LNCaP clone FGC (cell line): ENCODE measurements at regions not wholly inside any gene's neighbourhood (a gene's known extent, or its start where the extent isn't known, plus 50 kb on each side); places are given as distances from the start of the nearest gene placed in this dataset.

ENCODE experiments used
- DNase-seq: peaks from one replicate; pipeline ENCODE4 v3.0.0-alpha.2; 2011; ENCODE audit warnings: low read depth
- H3K4me3 ChIP-seq: 2 replicates; pipeline ENCODE4 v1.5.1; 2011; ENCODE audit warnings: mild to moderate bottlenecking, low read depth, low read length, control low read depth
- TF ChIP-seq, protein P1 (sequence below): IDR thresholded peaks from 2 replicates; pipeline ENCODE4 v1.5.1; 2012; ENCODE audit warnings: mild to moderate bottlenecking; ENCODE audit not compliant: control insufficient read depth, insufficient read depth; ENCODE audit errors: extremely low read depth

DNA sequence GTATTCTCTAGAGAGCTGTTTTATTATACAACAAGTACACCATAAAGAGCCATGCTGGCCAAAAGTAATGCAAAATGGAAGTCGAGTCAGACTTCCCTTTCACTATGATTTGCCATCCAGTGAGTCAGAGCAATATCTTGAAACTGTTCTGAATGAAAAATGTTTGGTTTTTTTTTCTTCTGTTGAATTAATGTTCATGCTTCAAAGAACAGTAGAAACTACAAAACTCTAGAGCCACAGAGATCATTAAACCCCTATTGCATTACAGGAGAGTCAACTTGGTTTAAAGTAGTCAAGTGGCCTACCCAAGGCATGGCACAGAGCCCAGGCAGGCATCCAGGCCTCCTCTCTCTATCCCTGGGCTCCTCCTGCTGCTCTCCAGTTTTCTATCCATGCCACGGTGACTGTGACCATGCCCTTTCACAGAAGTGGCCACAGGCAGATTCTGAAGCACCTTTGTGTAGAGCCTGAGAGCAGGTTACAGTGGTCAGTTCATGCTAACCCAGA lies 358.9 kb downstream of the DEPDC1B start:
- H3K4me3 ChIP-seq = no peak overlapping the region
- DNase-seq = no peak
- TF ChIP-seq, protein P1, sequence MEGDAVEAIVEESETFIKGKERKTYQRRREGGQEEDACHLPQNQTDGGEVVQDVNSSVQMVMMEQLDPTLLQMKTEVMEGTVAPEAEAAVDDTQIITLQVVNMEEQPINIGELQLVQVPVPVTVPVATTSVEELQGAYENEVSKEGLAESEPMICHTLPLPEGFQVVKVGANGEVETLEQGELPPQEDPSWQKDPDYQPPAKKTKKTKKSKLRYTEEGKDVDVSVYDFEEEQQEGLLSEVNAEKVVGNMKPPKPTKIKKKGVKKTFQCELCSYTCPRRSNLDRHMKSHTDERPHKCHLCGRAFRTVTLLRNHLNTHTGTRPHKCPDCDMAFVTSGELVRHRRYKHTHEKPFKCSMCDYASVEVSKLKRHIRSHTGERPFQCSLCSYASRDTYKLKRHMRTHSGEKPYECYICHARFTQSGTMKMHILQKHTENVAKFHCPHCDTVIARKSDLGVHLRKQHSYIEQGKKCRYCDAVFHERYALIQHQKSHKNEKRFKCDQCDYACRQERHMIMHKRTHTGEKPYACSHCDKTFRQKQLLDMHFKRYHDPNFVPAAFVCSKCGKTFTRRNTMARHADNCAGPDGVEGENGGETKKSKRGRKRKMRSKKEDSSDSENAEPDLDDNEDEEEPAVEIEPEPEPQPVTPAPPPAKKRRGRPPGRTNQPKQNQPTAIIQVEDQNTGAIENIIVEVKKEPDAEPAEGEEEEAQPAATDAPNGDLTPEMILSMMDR = 0 out of 2 replicates have a peak, but pooled peaks have one; percentile 6

DNA sequence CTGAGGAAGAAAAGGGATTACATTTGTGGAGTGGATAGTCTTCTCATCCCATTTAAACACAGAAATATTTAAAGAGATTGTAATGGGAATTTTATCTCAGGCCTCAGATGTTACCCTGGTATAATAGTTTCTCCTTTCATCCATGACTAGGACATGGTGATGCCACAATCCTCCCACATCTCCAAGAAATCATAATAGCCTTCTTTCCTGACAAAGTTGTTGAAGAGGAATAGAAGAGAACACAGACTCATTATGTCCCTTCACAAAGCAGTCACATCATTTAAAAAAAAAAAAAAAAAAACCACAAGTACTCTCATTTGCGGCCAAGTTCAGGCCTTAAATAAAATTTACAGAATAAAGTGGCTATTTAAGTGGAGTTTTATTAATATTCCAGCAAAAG lies 359.6 kb downstream of the DEPDC1B start:
- TF ChIP-seq, protein P1 = no peak
- DNase-seq = no peak
- no peak overlapping the region for H3K4me3 ChIP-seq

DNA sequence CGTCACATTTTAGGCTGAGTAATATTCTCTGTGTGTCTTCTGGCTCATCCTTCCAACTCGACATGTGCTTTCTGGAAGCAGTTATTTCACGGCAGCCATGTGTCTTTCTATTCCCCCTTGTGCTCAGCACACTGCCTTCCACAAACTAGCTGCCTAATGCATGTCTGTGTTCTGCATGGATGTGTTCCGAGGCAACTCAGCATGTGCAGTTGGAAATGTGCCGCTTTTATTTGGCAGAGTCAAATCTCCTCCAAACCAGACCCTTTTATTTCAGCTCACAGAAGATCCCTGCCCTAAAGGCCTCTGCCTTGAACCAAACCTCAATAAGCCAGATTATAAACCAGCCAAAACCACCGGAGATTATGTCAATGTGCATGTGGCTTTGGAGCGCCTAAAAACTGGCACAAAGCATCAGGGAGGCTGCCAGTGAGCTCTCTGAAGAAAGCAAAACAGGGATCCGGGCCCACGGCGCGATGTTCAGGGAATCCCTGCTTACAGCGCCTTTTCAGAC lies 360.2 kb downstream of the DEPDC1B start:
- DNase-seq = no peak

DNA sequence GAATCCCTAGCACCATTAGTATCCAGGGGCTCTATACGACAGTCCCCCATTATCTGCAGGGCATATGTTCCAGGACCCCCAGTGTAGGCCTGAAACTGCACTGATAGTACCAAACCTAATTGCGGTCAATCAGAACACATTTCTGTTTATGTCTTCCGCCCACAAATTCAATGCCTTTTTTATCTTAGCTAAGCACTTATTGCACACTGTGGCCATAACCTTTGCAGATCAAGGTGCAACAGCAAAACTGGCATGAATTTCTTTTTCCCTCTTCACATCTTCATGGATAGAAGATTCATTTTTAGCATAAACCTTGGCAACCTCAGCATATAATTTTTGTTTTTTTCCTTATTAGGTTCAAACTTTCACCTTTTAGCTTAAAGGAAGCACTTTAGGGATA lies 361.1 kb downstream of the DEPDC1B start:
- no peak overlapping the region for H3K4me3 ChIP-seq
- DNase-seq = no peak
- TF ChIP-seq, protein P1 = no peak

More for the DNA sequence above, 360.2 kb downstream of the DEPDC1B start:
- no peak overlapping the region for H3K4me3 ChIP-seq
- TF ChIP-seq, protein P1 = no peak

DNA sequence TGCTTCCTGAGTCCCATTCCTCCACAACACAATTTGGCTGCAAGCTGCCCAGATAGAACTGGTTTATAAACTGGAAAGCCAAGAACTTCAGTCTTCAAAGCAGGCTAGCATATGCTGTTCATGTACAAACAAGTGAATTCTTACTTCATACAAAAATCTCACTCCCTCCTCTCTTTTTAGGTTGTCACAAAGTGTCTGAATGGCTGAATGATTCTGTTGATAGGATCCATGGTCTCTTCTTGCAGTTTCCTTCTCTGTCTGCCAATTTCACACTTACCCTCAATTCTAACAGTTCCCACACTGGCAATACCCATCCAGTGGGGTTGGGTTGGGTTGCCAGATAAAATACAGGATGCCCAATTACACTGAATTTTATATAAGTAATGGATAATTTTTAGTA lies 363.5 kb downstream of the DEPDC1B start:
- TF ChIP-seq, protein P1 = no peak
- DNase-seq = no peak
- no peak overlapping the region for H3K4me3 ChIP-seq

DNA sequence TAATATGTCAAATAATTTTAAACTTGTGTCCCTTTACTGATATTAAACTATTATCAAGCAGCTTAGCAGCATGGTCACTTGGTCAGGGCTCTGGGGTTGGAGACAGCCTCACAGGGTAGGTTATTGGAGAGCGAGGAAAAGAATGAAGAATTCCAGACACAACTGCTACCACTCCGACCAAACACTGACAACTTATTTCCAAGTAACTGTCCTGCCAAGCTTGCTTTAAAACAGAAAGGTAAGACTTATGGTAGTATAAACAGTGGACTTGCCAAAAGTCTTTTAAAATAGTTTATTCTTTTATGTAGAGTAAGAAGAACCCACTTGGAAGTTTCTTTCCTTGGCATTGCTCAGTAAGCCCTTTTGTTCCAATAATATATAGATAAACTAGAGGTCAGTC lies 364.1 kb downstream of the DEPDC1B start:
- DNase-seq = no peak
- no peak overlapping the region for H3K4me3 ChIP-seq
- TF ChIP-seq, protein P1 = no peak

DNA sequence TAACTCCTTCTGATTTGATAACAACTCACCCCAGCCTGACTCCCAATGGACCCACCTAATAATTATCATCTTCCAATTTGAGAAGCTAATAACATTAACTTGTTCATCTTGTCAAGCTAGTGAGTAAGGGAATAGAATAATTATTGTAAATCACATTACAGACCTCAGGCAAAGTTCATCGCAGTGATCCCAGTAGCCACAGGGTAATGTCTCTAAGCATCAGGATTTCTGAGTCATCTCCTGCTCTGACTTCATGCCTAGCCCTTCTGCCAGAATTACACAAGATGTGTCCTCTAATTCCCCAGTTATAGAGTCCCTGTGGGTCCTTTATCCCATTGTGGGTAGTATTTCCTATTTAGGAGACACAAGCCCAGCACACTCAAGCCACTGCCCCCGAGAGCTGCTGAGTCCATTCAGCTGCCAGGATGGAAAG lies 365.7 kb downstream of the DEPDC1B start:
- no peak for DNase-seq
- no peak overlapping the region for H3K4me3 ChIP-seq
- TF ChIP-seq, protein P1 = no peak
